Activated B cell treated with CpG ODN at 0.5 μM for 24 hours (primary cell): ENCODE measurements at regions not wholly inside any gene's neighbourhood (a gene's known extent, or its start where the extent isn't known, plus 50 kb on each side); places are given as distances from the start of the nearest gene placed in this dataset.

Source experiments
- ATAC-seq: fragments of 200-7000 bp; cut with Tn5 transposase; one replicate; pipeline ENCODE4 v1.10.0; 2021; ENCODE audit warnings: low read depth, mild to moderate bottlenecking, moderate library complexity
- CTCF ChIA-PET: fragments of 350-600 bp; sonication (Branson Sonifier 250); formaldehyde crosslinking; loops from one replicate; lab custom pipeline; 2021; ENCODE audit warnings: antibody characterized with exemption; lab: Charles Lee
- POLR2A ChIA-PET: fragments of 350-600 bp; sonication (Branson Sonifier 250); formaldehyde crosslinking; loops from one replicate; lab custom pipeline; 2021; ENCODE audit warnings: antibody characterized with exemption; lab: Charles Lee
- DNase-seq: peaks from one replicate; pipeline ENCODE4 v3.0.0; 2022
- H3K27ac Mint-ChIP-seq: one replicate; pipeline ENCODE4 v1.8.0; 2020; ENCODE audit warnings: mixed read lengths
- H3K27me3 Mint-ChIP-seq: one replicate; pipeline ENCODE4 v1.8.0; 2021; ENCODE audit warnings: mixed read lengths
- H3K36me3 Mint-ChIP-seq: one replicate; pipeline ENCODE4 v1.8.0; 2021; ENCODE audit warnings: low read depth, mixed read lengths
- H3K4me1 Mint-ChIP-seq: one replicate; pipeline ENCODE4 v1.8.0; 2021; ENCODE audit warnings: mixed read lengths
- H3K4me3 Mint-ChIP-seq: one replicate; pipeline ENCODE4 v1.8.0; 2020; ENCODE audit warnings: mild to moderate bottlenecking, mixed read lengths
- H3K9me3 Mint-ChIP-seq: one replicate; pipeline ENCODE4 v1.8.0; 2020; ENCODE audit warnings: mixed read lengths
- intact Hi-C: fragments of 100-400 bp; cut with micrococcal nuclease; formaldehyde crosslinking; loops from one replicate; pipeline ENCODE4 v1.15.1; 2024
- TF ChIP-seq, protein P1 (sequence below): fragments of 200-600 bp; IDR thresholded peaks from one replicate; pipeline ENCODE4 v1.8.0; 2022; ENCODE audit warnings: antibody characterized with exemption, mild to moderate bottlenecking

DNA sequence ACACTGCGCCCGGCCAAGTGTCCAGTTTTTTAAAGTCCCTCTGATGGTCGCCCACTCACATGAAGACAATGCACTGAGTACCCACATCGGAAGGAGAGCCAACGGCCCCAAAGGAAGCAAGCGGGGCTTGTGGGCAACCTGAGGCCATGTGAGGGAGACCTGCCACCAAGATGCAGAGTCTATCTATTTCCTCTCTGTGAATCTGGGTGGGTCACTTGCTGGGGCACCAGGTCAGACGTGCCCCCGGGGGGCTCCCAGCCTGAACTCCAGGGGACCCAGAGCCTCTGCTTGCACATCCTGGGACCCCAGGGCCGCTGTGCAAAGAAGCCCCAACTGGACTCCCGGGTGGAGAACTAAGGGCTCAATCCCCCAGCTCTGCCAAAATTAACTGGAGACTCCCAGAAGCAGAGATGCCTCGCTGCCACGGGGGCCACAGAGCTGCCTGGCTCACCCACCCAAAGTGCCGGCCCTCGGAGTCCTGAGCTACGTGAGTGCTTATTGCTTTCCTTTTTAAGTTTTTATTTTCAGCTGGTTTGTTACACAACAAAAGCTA is 106.4 kb downstream of the BRD1 start:
- ATAC-seq (no peak), DNase-seq (no peak)
- Mint-ChIP-seq H3K9me3 (no peaks in the 10 kb centered on the region), H3K27me3 (peaks cover 17% of the 10 kb centered on the region), H3K27ac (no peak overlapping the region), H3K4me3 (no peak overlapping the region), H3K4me1 (peaks cover 8% of the 10 kb centered on the region), H3K36me3 (no peaks in the 10 kb centered on the region)
- intact Hi-C loops: loop anchor here (10.0 kb wide), 1 partner anchor 416 kb away; no protein-coding TSS in a partner anchor
- ChIA-PET POLR2A (no interaction called here), CTCF (no interaction called here)
- TF ChIP-seq, protein P1, sequence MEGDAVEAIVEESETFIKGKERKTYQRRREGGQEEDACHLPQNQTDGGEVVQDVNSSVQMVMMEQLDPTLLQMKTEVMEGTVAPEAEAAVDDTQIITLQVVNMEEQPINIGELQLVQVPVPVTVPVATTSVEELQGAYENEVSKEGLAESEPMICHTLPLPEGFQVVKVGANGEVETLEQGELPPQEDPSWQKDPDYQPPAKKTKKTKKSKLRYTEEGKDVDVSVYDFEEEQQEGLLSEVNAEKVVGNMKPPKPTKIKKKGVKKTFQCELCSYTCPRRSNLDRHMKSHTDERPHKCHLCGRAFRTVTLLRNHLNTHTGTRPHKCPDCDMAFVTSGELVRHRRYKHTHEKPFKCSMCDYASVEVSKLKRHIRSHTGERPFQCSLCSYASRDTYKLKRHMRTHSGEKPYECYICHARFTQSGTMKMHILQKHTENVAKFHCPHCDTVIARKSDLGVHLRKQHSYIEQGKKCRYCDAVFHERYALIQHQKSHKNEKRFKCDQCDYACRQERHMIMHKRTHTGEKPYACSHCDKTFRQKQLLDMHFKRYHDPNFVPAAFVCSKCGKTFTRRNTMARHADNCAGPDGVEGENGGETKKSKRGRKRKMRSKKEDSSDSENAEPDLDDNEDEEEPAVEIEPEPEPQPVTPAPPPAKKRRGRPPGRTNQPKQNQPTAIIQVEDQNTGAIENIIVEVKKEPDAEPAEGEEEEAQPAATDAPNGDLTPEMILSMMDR: no peak

DNA sequence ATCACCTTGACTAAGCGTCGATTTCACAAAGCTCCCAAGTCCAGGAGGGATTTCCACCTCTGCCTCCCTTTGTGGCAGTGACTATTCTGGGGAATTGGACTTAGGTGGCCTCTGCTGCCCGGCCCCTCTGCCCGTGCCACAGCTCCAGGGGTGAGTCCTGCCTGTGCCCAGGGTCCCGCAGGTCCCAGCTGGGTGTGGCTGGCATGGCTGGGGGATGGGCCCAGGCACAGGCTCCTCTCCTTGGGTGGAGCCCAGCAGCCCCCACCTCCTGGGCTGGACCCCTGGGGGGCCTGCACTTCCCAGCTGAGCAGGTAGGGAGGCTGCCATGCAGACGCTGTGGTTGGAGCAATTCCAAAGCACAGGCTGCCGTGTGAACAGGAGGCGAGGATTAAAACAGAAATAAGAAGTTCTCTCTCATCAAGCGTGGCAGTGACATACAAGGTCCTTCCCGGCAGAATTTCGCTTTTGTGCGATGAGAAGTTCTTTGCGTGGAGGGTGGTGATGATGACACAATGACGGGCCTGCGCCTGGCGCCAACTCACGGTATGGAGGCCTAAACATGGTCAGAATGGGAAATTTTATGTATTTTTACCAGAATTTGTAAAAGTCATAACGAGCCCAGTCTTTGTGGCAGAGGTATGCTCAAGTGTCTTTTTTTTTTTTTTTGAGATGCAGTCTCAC is 107.3 kb downstream of the BRD1 start:
- Mint-ChIP-seq H3K4me3 (no peak overlapping the region), H3K4me1 (peaks cover 7% of the 10 kb centered on the region), H3K36me3 (no peaks in the 10 kb centered on the region), H3K27me3 (peaks cover 12% of the 10 kb centered on the region), H3K9me3 (no peaks in the 10 kb centered on the region), H3K27ac (no peak overlapping the region)
- ChIA-PET POLR2A (no interaction called here), CTCF (no interaction called here)
- TF ChIP-seq, protein P1: no peak
- intact Hi-C loops: loop anchor here (10.0 kb wide), 1 partner anchor 416 kb away; no protein-coding TSS in a partner anchor
- ATAC-seq: no peak
- DNase-seq: no peak

DNA sequence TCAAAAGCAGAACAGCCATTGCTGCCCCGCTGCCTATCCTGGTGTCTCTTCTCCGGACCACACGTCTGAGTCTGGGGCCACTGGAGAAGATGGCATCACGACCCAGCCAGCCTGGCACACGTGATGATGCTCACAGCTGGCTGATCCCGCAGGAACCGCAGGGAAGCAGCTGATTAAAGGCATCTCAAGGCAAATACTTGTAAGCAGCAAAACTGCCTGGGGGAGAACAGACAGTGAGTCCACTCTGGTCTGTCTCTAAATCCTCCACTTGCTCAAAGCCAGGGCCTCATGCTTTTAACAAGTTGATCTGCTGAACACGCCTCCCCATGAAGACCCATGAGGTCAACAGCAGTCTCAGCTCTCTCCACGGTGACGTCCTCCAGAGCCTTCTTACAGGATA is 108.6 kb downstream of the BRD1 start:
- no peak for ATAC-seq
- DNase-seq: no peak
- H3K36me3 Mint-ChIP-seq: no peaks in the 10 kb centered on the region
- no peaks in the 10 kb centered on the region for H3K9me3 Mint-ChIP-seq
- peaks cover 3% of the 10 kb centered on the region for H3K4me1 Mint-ChIP-seq
- H3K27me3 Mint-ChIP-seq: peaks cover 17% of the 10 kb centered on the region
- no peak overlapping the region for H3K4me3 Mint-ChIP-seq
- ChIA-PET CTCF (no interaction called here), POLR2A (no interaction called here)
- intact Hi-C loops: no loop called here
- no peak overlapping the region for H3K27ac Mint-ChIP-seq
- TF ChIP-seq, protein P1: no peak

DNA sequence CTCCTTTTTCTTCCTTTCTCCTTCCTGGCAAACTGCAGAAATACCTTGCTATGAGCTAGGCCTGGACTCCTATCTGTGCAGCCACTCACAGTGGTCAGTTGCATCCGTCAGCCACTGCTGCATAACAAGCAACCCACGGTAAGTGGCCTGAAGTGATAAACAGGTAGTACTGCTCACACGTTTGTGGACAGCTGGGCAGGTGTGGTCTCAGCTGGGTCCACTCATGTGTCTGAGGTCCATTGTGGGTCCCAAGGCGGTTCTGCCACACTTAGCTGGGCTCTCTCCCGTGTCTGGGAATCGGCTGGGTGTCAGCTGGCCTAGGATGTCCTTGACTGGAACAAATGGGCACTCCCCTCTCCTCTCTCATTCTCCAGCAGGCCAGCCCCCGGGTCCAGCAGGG is 109.3 kb downstream of the BRD1 start:
- peaks cover 12% of the 10 kb centered on the region for H3K27me3 Mint-ChIP-seq
- no peaks in the 10 kb centered on the region for H3K9me3 Mint-ChIP-seq
- TF ChIP-seq, protein P1: no peak
- ChIA-PET POLR2A (no interaction called here), CTCF (no interaction called here)
- intact Hi-C loops: no loop called here
- H3K27ac Mint-ChIP-seq: no peak overlapping the region
- no peaks in the 10 kb centered on the region for H3K36me3 Mint-ChIP-seq
- DNase-seq (no peak), ATAC-seq (no peak)
- H3K4me1 Mint-ChIP-seq: no peaks in the 10 kb centered on the region
- no peak overlapping the region for H3K4me3 Mint-ChIP-seq

DNA sequence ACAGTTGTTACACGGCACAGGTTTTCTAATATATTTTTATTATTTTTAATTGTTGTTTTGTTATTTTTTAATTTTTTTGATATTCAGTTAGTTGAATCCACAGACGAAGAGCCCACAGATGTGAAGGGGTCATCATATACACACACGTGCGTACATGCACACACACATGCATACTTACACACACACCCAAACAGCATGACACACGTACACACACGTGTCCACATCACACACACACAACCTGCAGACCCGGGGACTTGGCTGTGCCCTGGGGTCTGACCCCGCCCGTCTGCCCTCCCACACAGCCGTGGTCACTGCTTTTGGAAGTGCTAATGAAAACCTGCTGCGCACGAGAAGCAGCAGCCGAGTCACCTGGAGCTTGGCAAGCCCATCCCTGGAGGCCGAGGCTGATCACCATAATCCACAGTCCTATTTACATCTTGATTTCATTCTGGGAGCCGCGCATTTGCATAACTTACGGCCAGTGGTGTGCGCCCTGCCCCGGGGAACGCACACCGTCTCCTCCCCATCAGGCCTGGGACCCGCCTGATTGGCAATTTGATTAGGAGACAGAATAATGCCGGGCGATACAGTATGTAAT is 110.3 kb downstream of the BRD1 start:
- H3K4me1 Mint-ChIP-seq: no peaks in the 10 kb centered on the region
- intact Hi-C loops: no loop called here

More for the DNA sequence above, 110.3 kb downstream of the BRD1 start:
- H3K4me3 Mint-ChIP-seq: no peak overlapping the region
- ChIA-PET POLR2A (no interaction called here), CTCF (no interaction called here)
- no peak overlapping the region for H3K27ac Mint-ChIP-seq
- ATAC-seq: no peak
- no peak for DNase-seq
- no peaks in the 10 kb centered on the region for H3K36me3 Mint-ChIP-seq
- no peaks in the 10 kb centered on the region for H3K9me3 Mint-ChIP-seq
- H3K27me3 Mint-ChIP-seq: peaks cover 17% of the 10 kb centered on the region
- TF ChIP-seq, protein P1: no peak
